Mesothelial cell of epicardium (in vitro differentiated cells): ENCODE measurements at regions not wholly inside any gene's neighbourhood (a gene's known extent, or its start where the extent isn't known, plus 50 kb on each side); places are given as distances from the start of the nearest gene placed in this dataset.

ENCODE experiments used
- DNase-seq, 2 experiments: peaks; one replicate each; pipeline ENCODE4 v3.0.0; 2021; ENCODE audit warnings: low spot score in 2 of 2; ENCODE audit not compliant: unreplicated experiment in 2 of 2
- H3K27ac Mint-ChIP-seq: 2 replicates; pipeline ENCODE4 v1.8.0; 2021; ENCODE audit warnings: mixed read lengths
- H3K27me3 Mint-ChIP-seq: 2 replicates; pipeline ENCODE4 v1.8.0; 2021; ENCODE audit warnings: low read depth, mixed read lengths
- H3K36me3 Mint-ChIP-seq: 2 replicates; pipeline ENCODE4 v1.8.0; 2021; ENCODE audit warnings: mixed read lengths
- H3K4me1 Mint-ChIP-seq: 2 replicates; pipeline ENCODE4 v1.8.0; 2021; ENCODE audit warnings: mixed read lengths
- H3K4me3 Mint-ChIP-seq: 2 replicates; pipeline ENCODE4 v1.8.0; 2021; ENCODE audit warnings: mild to moderate bottlenecking, moderate library complexity, mixed read lengths
- H3K9me3 Mint-ChIP-seq: 2 replicates; pipeline ENCODE4 v1.8.0; 2021; ENCODE audit warnings: mixed read lengths
- CTCF ChIP-seq: fragments of 200-600 bp; sonication (generic); IDR thresholded peaks from one replicate; pipeline ENCODE4 v1.5.0; 2021; ENCODE audit warnings: antibody characterized with exemption; ENCODE audit not compliant: unreplicated experiment

- TF ChIP-seq CTCF = no peak
- Mint-ChIP-seq H3K27ac (no peak overlapping the region), H3K9me3 (peaks cover 5% of the 10 kb centered on the region), H3K4me3 (no peak overlapping the region), H3K36me3 (no peaks in the 10 kb centered on the region), H3K27me3 (no peaks in the 10 kb centered on the region), H3K4me1 (no peaks in the 10 kb centered on the region)
- no peak for DNase-seq
These were observed 317.2 kb upstream of the CDH2 start for GRCh38 chr18:28494151-28494550.

DNA sequence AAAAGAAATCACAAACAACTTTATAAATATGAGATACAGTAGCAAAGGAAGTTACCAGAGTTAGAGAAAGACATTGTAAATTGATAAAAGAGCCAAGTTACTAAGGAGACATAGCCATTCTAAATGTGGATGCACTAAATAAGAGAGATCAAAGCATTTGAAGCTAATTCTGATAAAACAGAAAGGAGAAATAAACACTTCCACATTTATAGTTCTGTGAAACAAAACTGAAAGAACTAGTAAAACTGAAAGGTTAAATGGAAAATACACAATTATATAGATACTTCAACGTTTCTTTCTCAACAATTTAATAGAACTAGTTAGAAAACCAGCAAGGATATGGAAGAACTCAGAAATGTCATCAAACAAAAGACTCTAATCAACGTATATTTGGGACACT lies 309.0 kb upstream of the CDH2 start:
- TF ChIP-seq CTCF = no peak
- no peak overlapping the region for H3K27ac Mint-ChIP-seq
- no peak overlapping the region for H3K4me3 Mint-ChIP-seq
- no peak for DNase-seq
- no peaks in the 10 kb centered on the region for H3K36me3 Mint-ChIP-seq
- H3K9me3 Mint-ChIP-seq = peaks cover 5% of the 10 kb centered on the region
- no peaks in the 10 kb centered on the region for H3K27me3 Mint-ChIP-seq
- peaks cover 4% of the 10 kb centered on the region for H3K4me1 Mint-ChIP-seq

GRCh38 chr18:28485210-28485801 lies 308.4 kb upstream of the CDH2 start:
- Mint-ChIP-seq H3K27ac (no peak overlapping the region), H3K36me3 (no peaks in the 10 kb centered on the region), H3K4me1 (peaks cover 4% of the 10 kb centered on the region), H3K4me3 (no peak overlapping the region), H3K9me3 (peaks cover 5% of the 10 kb centered on the region), H3K27me3 (no peaks in the 10 kb centered on the region)
- DNase-seq = no peak
- TF ChIP-seq CTCF = no peak

- Mint-ChIP-seq H3K4me3 (no peak overlapping the region), H3K27ac (no peak overlapping the region), H3K9me3 (peaks cover 23% of the 10 kb centered on the region), H3K4me1 (peaks cover 6% of the 10 kb centered on the region), H3K36me3 (peaks cover 1% of the 10 kb centered on the region), H3K27me3 (no peaks in the 10 kb centered on the region)
- no peak for TF ChIP-seq CTCF
- DNase-seq = no peak
These were observed 301.6 kb upstream of the CDH2 start for GRCh38 chr18:28478531-28478930.

DNA sequence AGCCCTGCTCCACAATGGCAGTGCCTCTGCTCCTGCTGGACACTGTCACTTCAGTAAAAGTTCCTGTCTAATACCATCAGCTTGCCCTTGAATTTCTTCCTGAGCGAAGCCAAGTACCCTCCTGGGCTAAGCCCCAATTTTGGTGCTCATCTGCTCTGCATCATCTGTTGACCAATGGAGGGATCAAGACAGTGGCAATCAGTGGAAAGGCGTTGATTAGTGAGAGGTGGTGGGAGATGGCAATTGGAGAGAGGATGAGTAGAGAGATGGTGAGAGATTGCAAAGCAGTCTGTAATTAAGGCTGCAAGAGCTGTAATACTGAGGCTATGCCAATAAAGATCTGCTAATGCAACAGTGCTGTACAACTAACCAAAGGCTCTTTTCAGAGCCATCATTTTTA lies 299.4 kb upstream of the CDH2 start:
- DNase-seq = no peak
- Mint-ChIP-seq H3K9me3 (peaks cover 24% of the 10 kb centered on the region), H3K27ac (no peak overlapping the region), H3K4me1 (peaks cover 6% of the 10 kb centered on the region), H3K36me3 (peaks cover 5% of the 10 kb centered on the region), H3K4me3 (no peak overlapping the region), H3K27me3 (no peaks in the 10 kb centered on the region)
- TF ChIP-seq CTCF = no peak

DNA sequence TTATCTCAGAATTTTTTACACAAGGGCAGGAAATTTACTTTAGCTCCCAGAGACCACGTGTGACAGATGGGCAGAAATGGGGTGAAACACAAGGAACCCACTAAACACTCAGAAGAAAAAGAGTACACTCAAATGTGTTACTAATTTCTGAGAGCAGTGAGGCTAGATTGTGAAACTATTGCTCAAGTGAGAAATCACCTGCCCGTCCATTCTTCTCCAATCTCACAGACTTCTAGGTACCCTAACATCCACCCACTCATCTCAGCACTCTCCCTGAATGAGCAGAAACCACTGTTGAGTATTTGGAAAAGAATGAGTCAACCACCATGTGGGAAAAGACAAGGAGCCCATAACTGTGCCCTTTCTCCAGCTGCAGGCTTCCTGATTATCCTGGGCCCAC lies 293.0 kb upstream of the CDH2 start:
- Mint-ChIP-seq H3K4me1 (peaks cover 8% of the 10 kb centered on the region), H3K9me3 (peaks cover 33% of the 10 kb centered on the region), H3K27me3 (no peaks in the 10 kb centered on the region), H3K4me3 (no peak overlapping the region), H3K36me3 (peaks cover 3% of the 10 kb centered on the region), H3K27ac (no peak overlapping the region)
- no peak for TF ChIP-seq CTCF
- no peak for DNase-seq
